OCI-LY3 (cell line): ENCODE measurements at regions not wholly inside any gene's neighbourhood (a gene's known extent, or its start where the extent isn't known, plus 50 kb on each side); places are given as distances from the start of the nearest gene placed in this dataset.
"Not testable (repeated sequence)": the region's sequence is repeated elsewhere in the genome, so short reads cannot be mapped to it uniquely, and the experiment has no call there.

Experiments
- H2AFZ ChIP-seq: fragments of 200-600, 300-600 bp; shearing (Covaris generic); 2 replicates; pipeline ENCODE4 v1.6.0; 2014; ENCODE audit warnings: antibody characterized with exemption, low read depth, low read length
- H3K27ac ChIP-seq: fragments of 200-600, 300-600 bp; sonication (generic); 2 replicates; pipeline ENCODE4 v1.5.1; 2014; ENCODE audit warnings: mild to moderate bottlenecking, low read length, moderate library complexity, mixed read lengths
- H3K27me3 ChIP-seq: fragments of 200-600, 300-600 bp; sonication (generic); 2 replicates; pipeline ENCODE4 v1.6.1; 2014; ENCODE audit warnings: low read depth, low read length, mixed read lengths
- H3K36me3 ChIP-seq: fragments of 200-600, 300-600 bp; sonication (generic); replicated peaks from 2 replicates; pipeline ENCODE3; 2014; ENCODE audit warnings: low read depth, low read length, mixed read lengths
- H3K4me1 ChIP-seq: fragments of 300-600, 200-600 bp; sonication (generic); 2 replicates; pipeline ENCODE4 v1.6.1; 2014; ENCODE audit warnings: low read length, mixed read lengths
- H3K4me2 ChIP-seq: fragments of 200-600, 300-600 bp; sonication (generic); 2 replicates; pipeline ENCODE4 v1.6.1; 2014; ENCODE audit warnings: low read length, mixed read lengths
- H3K4me3 ChIP-seq: fragments of 300-600, 200-600 bp; sonication (generic); 2 replicates; pipeline ENCODE4 v1.5.1; 2014; ENCODE audit warnings: antibody characterized with exemption, mild to moderate bottlenecking, low read length, moderate library complexity
- H3K79me2 ChIP-seq: fragments of 300-600, 200-600 bp; shearing (Covaris generic); 2 replicates; pipeline ENCODE4 v1.6.1; 2014; ENCODE audit warnings: mild to moderate bottlenecking, low read length, mixed read lengths
- H3K9ac ChIP-seq: fragments of 300-600, 200-600 bp; shearing (Covaris generic); 2 replicates; pipeline ENCODE4 v1.6.0; 2014; ENCODE audit warnings: mild to moderate bottlenecking, low read length, moderate library complexity
- H3K9me3 ChIP-seq: fragments of 200-600, 300-600 bp; shearing (Covaris generic); 2 replicates; pipeline ENCODE4 v1.6.1; 2014; ENCODE audit warnings: low read length, mixed read lengths; ENCODE audit not compliant: insufficient read depth
- H4K20me1 ChIP-seq: fragments of 200-600, 300-600 bp; sonication (generic); 2 replicates; pipeline ENCODE4 v1.6.1; 2016; ENCODE audit warnings: low read length, mixed read lengths; ENCODE audit not compliant: insufficient read depth
- EZH2phosphoT487 ChIP-seq: fragments of 200-600 bp; shearing (Covaris generic); IDR thresholded peaks from 2 replicates; pipeline ENCODE4 v1.6.1; 2018; ENCODE audit warnings: antibody characterized with exemption, mixed run types, low read depth
- TF ChIP-seq, protein P1 (sequence below): fragments of 200-600, 300-600 bp; sonication (generic); IDR thresholded peaks from 2 replicates; pipeline ENCODE4 v1.5.1; 2014; ENCODE audit warnings: antibody characterized with exemption, low read length, low read depth

DNA sequence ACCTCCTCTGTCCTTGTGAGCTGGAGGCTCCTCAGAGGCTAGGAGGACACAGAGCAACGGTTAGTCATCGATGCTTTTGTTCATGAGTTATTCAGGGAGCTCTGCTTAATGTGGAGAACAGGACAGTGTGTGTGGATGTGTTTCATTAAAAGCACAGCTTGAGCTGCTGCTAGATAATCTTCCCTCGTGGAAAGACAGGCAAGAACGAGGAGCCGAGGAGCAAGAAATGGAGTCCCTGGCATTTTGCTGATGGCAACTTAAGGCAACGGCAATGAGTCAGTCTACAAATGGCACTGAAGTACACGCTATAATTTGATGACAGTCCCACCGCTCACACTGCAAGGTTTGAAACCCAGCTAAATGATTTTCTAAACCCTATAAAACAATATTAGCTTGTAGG is 106.2 kb downstream of the IGLL1 start:
- Histone ChIP-seq H3K27me3 (peaks cover 21% of the 10 kb centered on the region), H3K4me1 (no peaks in the 10 kb centered on the region), H3K4me2 (no peak overlapping the region), H3K79me2 (no peaks in the 10 kb centered on the region), H2AFZ (no peak overlapping the region), H3K4me3 (no peak overlapping the region), H3K36me3 (no peaks in the 10 kb centered on the region), H4K20me1 (no peaks in the 10 kb centered on the region), H3K27ac (no peak overlapping the region), H3K9me3 (no peaks in the 10 kb centered on the region), H3K9ac (no peak overlapping the region)
- TF ChIP-seq EZH2phosphoT487: no peak
- TF ChIP-seq, protein P1, sequence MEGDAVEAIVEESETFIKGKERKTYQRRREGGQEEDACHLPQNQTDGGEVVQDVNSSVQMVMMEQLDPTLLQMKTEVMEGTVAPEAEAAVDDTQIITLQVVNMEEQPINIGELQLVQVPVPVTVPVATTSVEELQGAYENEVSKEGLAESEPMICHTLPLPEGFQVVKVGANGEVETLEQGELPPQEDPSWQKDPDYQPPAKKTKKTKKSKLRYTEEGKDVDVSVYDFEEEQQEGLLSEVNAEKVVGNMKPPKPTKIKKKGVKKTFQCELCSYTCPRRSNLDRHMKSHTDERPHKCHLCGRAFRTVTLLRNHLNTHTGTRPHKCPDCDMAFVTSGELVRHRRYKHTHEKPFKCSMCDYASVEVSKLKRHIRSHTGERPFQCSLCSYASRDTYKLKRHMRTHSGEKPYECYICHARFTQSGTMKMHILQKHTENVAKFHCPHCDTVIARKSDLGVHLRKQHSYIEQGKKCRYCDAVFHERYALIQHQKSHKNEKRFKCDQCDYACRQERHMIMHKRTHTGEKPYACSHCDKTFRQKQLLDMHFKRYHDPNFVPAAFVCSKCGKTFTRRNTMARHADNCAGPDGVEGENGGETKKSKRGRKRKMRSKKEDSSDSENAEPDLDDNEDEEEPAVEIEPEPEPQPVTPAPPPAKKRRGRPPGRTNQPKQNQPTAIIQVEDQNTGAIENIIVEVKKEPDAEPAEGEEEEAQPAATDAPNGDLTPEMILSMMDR: no peak

DNA sequence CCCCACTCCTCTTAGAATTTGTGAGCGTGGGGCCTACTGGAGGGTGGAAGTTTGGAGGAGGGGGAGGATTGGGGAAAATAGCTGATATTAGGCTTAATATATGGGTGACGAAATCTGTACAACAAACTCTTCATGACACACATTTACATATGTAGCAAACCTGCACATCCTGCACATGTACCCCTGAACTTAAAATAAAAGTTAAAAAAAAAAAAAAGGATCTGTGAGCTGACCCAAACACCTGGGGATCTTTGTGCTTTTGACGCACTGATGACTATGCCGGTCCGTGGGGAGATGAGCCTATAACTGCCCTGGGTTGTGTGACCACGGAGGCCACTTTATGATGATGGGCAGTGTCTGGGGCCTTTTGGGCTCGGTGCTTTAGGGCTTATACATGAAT is 107.7 kb downstream of the IGLL1 start:
- not testable (repeated sequence) for H3K79me2 ChIP-seq, H2AFZ ChIP-seq, H3K4me2 ChIP-seq, H3K4me1 ChIP-seq, H3K36me3 ChIP-seq, H3K9ac ChIP-seq, H3K4me3 ChIP-seq, H4K20me1 ChIP-seq, H3K27ac ChIP-seq, H3K9me3 ChIP-seq
- H3K27me3 ChIP-seq: peaks cover 13% of the 10 kb centered on the region

DNA sequence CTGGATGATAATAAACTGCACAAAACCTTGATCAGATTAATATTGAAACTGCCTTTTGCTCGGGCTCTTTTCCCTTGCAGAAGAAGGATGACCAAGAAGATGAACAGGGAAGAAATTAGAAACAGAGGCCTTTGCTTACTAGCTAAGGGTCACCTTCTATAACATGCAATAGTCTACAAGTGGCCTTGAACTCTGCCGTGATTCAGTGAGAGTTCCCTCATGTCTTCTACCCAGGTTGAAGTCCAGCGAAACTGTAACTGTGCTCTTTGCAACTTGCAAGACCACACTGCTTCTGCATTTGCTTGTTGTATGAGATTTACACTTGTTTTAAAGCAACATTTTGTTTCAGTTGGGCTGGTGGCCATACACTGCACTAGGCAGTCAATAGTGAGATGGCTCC is 108.4 kb downstream of the IGLL1 start:
- H2AFZ ChIP-seq: no peak overlapping the region

DNA sequence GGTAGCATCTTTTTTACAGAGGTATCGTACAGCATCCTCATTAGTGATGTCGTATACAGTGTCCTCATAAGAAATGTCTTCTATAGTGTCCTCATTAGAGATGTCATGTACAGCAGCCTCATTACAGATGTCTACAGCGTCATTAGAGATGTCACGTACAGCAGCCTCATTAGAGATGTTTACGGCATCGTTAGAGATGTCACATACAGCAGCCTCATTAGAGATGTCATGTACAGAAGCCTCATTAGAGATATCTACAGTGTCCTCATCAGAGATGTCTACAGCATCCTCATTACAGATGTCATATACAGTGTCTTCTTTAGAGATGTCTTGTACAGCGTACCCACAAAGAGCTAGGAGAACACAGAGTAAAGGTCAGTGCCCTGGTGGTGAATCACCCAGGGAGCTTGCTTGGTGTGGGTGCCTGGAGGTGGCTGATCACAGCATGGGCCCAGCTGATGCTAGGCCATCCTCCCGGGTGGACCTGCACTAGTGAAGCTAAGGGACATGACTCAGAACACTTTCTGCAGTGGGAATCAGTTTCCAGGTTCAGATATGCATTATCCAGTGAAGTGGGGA is 109.2 kb downstream of the IGLL1 start:
- H3K36me3 ChIP-seq: no peaks in the 10 kb centered on the region

More for the DNA sequence above, 108.4 kb downstream of the IGLL1 start:
- H4K20me1 ChIP-seq: no peaks in the 10 kb centered on the region
- TF ChIP-seq, protein P1: no peak
- TF ChIP-seq EZH2phosphoT487: no peak
- H3K4me2 ChIP-seq: no peak overlapping the region
- no peak overlapping the region for H3K4me3 ChIP-seq
- no peak overlapping the region for H3K27ac ChIP-seq
- no peak overlapping the region for H3K9ac ChIP-seq
- H3K27me3 ChIP-seq: peaks cover 13% of the 10 kb centered on the region
- H3K4me1 ChIP-seq: no peaks in the 10 kb centered on the region
- H3K36me3 ChIP-seq: no peaks in the 10 kb centered on the region
- H3K9me3 ChIP-seq: no peaks in the 10 kb centered on the region
- no peaks in the 10 kb centered on the region for H3K79me2 ChIP-seq

More for the DNA sequence above, 109.2 kb downstream of the IGLL1 start:
- H3K4me1 ChIP-seq: no peaks in the 10 kb centered on the region
- H3K9ac ChIP-seq: no peak overlapping the region
- no peak overlapping the region for H2AFZ ChIP-seq
- H3K4me2 ChIP-seq: no peak overlapping the region
- H3K27ac ChIP-seq: no peak overlapping the region
- no peaks in the 10 kb centered on the region for H3K9me3 ChIP-seq
- no peak overlapping the region for H3K4me3 ChIP-seq
- H3K79me2 ChIP-seq: no peaks in the 10 kb centered on the region
- H3K27me3 ChIP-seq: peaks cover 13% of the 10 kb centered on the region
- no peaks in the 10 kb centered on the region for H4K20me1 ChIP-seq
- TF ChIP-seq EZH2phosphoT487: no peak
- TF ChIP-seq, protein P1: no peak
